Right cardiac atrium (tissue), 5 donors: ENCODE measurements at regions not wholly inside any gene's neighbourhood (a gene's known extent, or its start where the extent isn't known, plus 50 kb on each side); places are given as distances from the start of the nearest gene placed in this dataset.
A peak's percentile ranks its signal among the peaks of the same experiment; 100 is the strongest.

Experiments used
- ATAC-seq, 2 donors: fragments of 200-7000 bp; cut with Tn5 transposase; one replicate each; pipeline versions ENCODE4 v1.8.0 to v1.9.1; 2020; ENCODE audit warnings: moderate library complexity in 2 of 2, mild to moderate bottlenecking in 1 of 2
- DNase-seq, 3 donors: peaks; one replicate each; pipeline ENCODE4 v3.0.0-alpha.2; 2020
- H3K27ac ChIP-seq: one replicate; pipeline ENCODE4 v1.5.1; 2013; ENCODE audit warnings: mild to moderate bottlenecking, low read length, control low read depth, moderate library complexity
- H3K27me3 ChIP-seq: one replicate; pipeline ENCODE4 v1.6.1; 2013; ENCODE audit not compliant: control insufficient read depth, insufficient read depth
- H3K4me1 ChIP-seq: one replicate; pipeline ENCODE4 v1.6.1; 2013; ENCODE audit warnings: low read length; ENCODE audit not compliant: control insufficient read depth, insufficient read depth
- H3K4me3 ChIP-seq: one replicate; pipeline ENCODE4 v1.5.1; 2013; ENCODE audit warnings: low read length, control low read depth
- H3K9me3 ChIP-seq: one replicate; pipeline ENCODE4 v1.6.1; 2013; ENCODE audit warnings: low read length; ENCODE audit not compliant: control insufficient read depth
- WGBS: extraction: QIAGEN DNeasy Blood & Tissue Kit; methylation state at CpG from one replicate; pipeline ENCODE4 v1.1.7; 2013; 5-methylcytosine and 5-hydroxymethylcytosine counted together
- intact Hi-C, 4 donors: fragments of 100-400 bp; cut with DNase I; formaldehyde crosslinking; loops; one replicate each; pipeline versions ENCODE4 v1.11.0 to v1.14.0; 2022 to 2023
- donor health status: healthy with polysubstance abuse.
- donor health status: DM: no; HTN: yes; CAD: no.
- donor health status: DM: no; HTN: no; CAD: no.
- donor health status: DM: no; HTN: yes; CAD: no; lungs with severe emphysema.
- donor health status: DM: yes; HTN: yes; CAD: no.

DNA sequence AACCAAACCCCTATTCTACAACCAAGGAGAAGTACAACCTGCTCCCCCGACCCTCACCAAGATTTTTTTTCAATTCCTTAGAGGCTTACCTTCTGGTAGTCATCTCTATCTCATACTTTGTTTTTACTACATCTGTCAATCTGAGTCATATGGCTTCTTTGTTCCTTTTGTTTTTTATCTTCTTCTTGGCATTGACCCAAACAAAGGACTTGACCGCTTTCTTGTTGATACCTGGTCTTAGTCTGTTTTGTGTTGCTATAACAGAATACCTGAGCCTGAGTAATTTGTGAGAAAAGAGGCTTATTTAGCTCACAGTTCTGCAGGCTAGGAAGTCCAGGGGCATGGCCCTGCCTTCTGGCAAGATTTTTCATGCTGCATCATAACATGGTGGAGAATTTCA is 352.7 kb downstream of the MLLT3 start:
- no peaks in the 10 kb centered on the region for H3K27me3 ChIP-seq
- H3K9me3 ChIP-seq = no peaks in the 10 kb centered on the region
- intact Hi-C loops = no loop called here
- H3K4me3 ChIP-seq = no peak overlapping the region
- ATAC-seq = no peak
- H3K27ac ChIP-seq = no peak overlapping the region
- no peaks in the 10 kb centered on the region for H3K4me1 ChIP-seq
- WGBS = 68% methylated on average over 2 of the region's 2 CpGs
- DNase-seq = no peak

GRCh38 chr9:20264896-20265295 is 357.4 kb downstream of the MLLT3 start:
- 78% methylated on average over 7 of the region's 7 CpGs for WGBS
- Histone ChIP-seq H3K27ac (no peak overlapping the region), H3K4me1 (no peaks in the 10 kb centered on the region), H3K4me3 (no peak overlapping the region), H3K9me3 (no peaks in the 10 kb centered on the region), H3K27me3 (no peaks in the 10 kb centered on the region)
- ATAC-seq = no peak
- DNase-seq = no peak
- intact Hi-C loops = no loop called here

DNA sequence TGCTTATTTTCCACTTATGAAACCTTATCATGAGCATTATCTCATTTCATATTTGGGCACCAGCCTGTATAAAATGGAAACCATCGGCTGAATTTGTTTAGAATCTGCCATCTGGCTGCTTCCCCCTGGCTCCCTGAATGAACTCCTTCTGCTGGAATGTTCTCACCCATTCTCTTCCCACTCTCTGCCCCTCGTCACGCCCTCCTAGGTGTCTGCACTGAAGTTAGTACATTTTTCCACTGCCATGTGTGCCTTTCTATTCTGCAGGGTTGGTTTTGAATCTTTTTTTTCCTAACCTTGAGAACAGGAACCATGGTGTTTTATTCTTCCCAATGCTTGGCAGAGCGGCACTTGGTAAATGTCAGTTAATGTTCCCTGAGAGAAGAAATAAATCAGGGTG is 359.7 kb downstream of the MLLT3 start:
- no peak overlapping the region for H3K4me3 ChIP-seq
- no peaks in the 10 kb centered on the region for H3K4me1 ChIP-seq
- H3K27ac ChIP-seq = no peak overlapping the region
- intact Hi-C loops = no loop called here
- H3K27me3 ChIP-seq = no peaks in the 10 kb centered on the region
- 67% methylated on average over 4 of the region's 4 CpGs for WGBS
- no peaks in the 10 kb centered on the region for H3K9me3 ChIP-seq
- DNase-seq (no peak), ATAC-seq (no peak)

- WGBS = 64% methylated on average over 1 of the region's 1 CpG
- Histone ChIP-seq H3K27me3 (no peaks in the 10 kb centered on the region), H3K4me1 (peaks cover 1% of the 10 kb centered on the region), H3K4me3 (no peak overlapping the region), H3K27ac (no peak overlapping the region), H3K9me3 (no peaks in the 10 kb centered on the region)
- ATAC-seq (peak; percentile 52 to 66), DNase-seq (no peak)
- intact Hi-C loops = no loop called here
Measured at GRCh38 chr9:20256284-20256948, 365.9 kb downstream of the MLLT3 start.

DNA sequence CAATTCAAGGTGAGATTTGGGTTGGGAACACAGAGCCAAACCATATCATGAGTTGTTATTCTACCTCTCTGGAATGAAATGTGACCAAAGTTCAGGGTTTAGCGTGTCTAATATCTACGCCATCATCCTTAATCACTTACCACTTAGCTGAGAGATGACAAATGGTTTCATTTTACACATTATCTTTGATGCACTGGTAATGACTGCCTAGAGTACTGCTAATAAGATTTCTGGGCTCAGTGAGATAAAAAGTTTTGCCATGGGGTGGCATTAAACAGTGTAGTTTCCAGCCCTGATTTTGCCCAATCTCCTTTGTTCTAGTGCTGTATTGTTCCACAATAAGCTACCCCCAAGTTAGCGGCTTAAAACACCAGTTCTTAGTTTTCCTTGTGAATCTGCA is 367.2 kb downstream of the MLLT3 start:
- WGBS = 90% methylated on average over 3 of the region's 3 CpGs
- intact Hi-C loops = no loop called here

GRCh38 chr9:20253635-20254034 is 368.7 kb downstream of the MLLT3 start:
- 86% methylated on average over 5 of the region's 5 CpGs for WGBS
- intact Hi-C loops = no loop called here
- no peak for DNase-seq
- Histone ChIP-seq H3K9me3 (no peaks in the 10 kb centered on the region), H3K27me3 (no peaks in the 10 kb centered on the region), H3K27ac (no peak overlapping the region), H3K4me3 (no peak overlapping the region), H3K4me1 (peaks cover 1% of the 10 kb centered on the region)
- ATAC-seq = no peak

More for the DNA sequence above, 367.2 kb downstream of the MLLT3 start:
- H3K27ac ChIP-seq = no peak overlapping the region
- H3K9me3 ChIP-seq = no peaks in the 10 kb centered on the region
- ATAC-seq (no peak), DNase-seq (no peak)
- H3K4me3 ChIP-seq = no peak overlapping the region
- no peaks in the 10 kb centered on the region for H3K27me3 ChIP-seq
- H3K4me1 ChIP-seq = peaks cover 1% of the 10 kb centered on the region

- no peaks in the 10 kb centered on the region for H3K9me3 ChIP-seq
- intact Hi-C loops = no loop called here
- H3K4me1 ChIP-seq = peaks cover 1% of the 10 kb centered on the region
- H3K27ac ChIP-seq = no peak overlapping the region
- DNase-seq (no peak), ATAC-seq (no peak)
- no peaks in the 10 kb centered on the region for H3K27me3 ChIP-seq
- no peak overlapping the region for H3K4me3 ChIP-seq
- WGBS = 98% methylated on average over 1 of the region's 1 CpG
Measured at GRCh38 chr9:20252778-20253177, 369.5 kb downstream of the MLLT3 start.

DNA sequence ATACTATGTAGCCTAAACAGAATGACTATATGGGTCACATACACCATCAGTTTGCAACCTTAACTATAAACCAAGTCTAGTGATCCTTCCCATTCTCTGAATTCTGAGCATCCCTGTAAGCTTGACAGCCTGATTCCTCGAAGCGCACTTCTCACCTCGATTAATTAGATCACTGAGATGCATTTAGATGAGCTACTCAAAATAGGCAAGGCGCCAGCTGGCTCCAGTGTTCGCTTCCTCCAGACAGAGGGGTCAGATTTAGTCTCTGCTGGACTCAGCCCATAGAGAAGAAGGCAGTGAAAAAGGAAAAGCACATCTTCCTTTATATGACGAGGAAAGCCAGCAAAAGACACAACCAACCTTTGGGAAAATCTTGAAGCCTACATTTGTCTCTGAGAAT is 371.5 kb downstream of the MLLT3 start:
- no peak for DNase-seq
- Histone ChIP-seq H3K4me1 (no peaks in the 10 kb centered on the region), H3K27ac (no peak overlapping the region), H3K4me3 (no peak overlapping the region), H3K9me3 (no peaks in the 10 kb centered on the region), H3K27me3 (no peaks in the 10 kb centered on the region)
- ATAC-seq = no peak
- 73% methylated on average over 6 of the region's 6 CpGs for WGBS
- intact Hi-C loops = no loop called here

DNA sequence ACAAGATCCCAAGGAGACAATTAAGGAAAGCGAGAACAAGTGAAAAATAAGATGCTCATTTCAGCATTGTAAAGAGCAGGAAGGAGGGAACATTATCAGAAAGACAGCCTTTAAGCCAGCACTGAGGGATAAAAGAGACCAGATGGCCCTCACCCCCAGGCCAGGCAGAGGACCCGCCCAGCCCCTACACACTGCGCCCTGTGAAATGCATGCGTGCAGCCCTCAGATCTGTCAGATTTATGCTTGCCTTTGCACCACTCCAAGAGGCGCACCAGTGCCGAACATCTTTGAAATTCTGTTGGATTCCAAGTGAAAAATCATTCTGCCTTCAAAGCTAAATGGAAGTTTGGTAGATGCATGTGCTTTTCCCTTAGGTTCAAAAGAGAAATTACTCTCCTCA is 378.0 kb downstream of the MLLT3 start:
- H3K4me3 ChIP-seq = no peak overlapping the region
- DNase-seq (no peak), ATAC-seq (no peak)
- no peak overlapping the region for H3K27ac ChIP-seq
- no peaks in the 10 kb centered on the region for H3K9me3 ChIP-seq
- H3K4me1 ChIP-seq = no peaks in the 10 kb centered on the region
- intact Hi-C loops = no loop called here
- 68% methylated on average over 6 of the region's 6 CpGs for WGBS
- no peaks in the 10 kb centered on the region for H3K27me3 ChIP-seq

GRCh38 chr9:20243841-20244240 is 378.5 kb downstream of the MLLT3 start:
- intact Hi-C loops = no loop called here
- H3K4me3 ChIP-seq = no peak overlapping the region

DNA sequence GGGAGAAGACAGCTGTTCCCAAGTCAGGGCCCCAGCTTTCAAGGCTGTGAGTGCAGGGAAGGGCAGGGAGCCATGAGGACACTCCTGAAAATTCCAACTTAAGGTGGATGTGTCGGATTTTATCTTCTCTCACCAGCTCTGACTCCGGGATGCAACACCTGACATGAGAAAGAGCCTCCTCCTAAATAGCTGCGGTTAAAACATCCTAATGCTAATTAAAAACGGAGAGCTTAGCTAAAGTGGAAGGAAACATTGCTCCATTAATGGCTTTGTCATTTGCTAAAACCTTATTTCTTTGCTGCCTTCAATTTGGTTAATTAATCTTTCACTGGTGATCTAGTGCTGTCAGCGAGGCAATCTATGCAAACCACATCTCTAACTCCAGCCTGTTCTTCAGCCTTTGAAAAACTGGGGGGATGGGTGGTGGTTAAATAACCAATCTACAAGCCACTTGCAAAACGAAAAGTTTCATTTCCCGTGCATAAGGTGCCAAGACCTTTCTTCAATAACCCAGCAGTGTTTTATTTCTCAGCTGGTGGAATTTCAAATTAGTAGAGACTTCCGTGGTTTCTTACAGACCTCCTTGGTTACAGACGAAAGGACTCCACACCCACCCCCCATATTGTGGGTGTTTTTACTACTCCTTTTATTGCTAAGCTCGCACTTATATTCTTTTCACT is 379.6 kb downstream of the MLLT3 start:
- DNase-seq = no peak
- H3K4me1 ChIP-seq = no peaks in the 10 kb centered on the region
- WGBS = 53% methylated on average over 10 of the region's 10 CpGs
- intact Hi-C loops = no loop called here
- no peaks in the 10 kb centered on the region for H3K9me3 ChIP-seq
- H3K27ac ChIP-seq = no peak overlapping the region
- H3K27me3 ChIP-seq = no peaks in the 10 kb centered on the region
- ATAC-seq = no peak
- H3K4me3 ChIP-seq = no peak overlapping the region

More at GRCh38 chr9:20243841-20244240, 378.5 kb downstream of the MLLT3 start:
- DNase-seq (peak in 1 of 3 donors; percentile 41), ATAC-seq (peak; percentile 31 to 47)
- 50% methylated on average over 6 of the region's 6 CpGs for WGBS
- no peaks in the 10 kb centered on the region for H3K27me3 ChIP-seq
- H3K4me1 ChIP-seq = no peaks in the 10 kb centered on the region
- no peaks in the 10 kb centered on the region for H3K9me3 ChIP-seq
- no peak overlapping the region for H3K27ac ChIP-seq
